Esophagus (tissue), 2 donors: ENCODE measurements at regions not wholly inside any gene's neighbourhood (a gene's known extent, or its start where the extent isn't known, plus 50 kb on each side); places are given as distances from the start of the nearest gene placed in this dataset.

Experiments used
- H3K27ac ChIP-seq, 2 donors: one replicate each; pipeline ENCODE4 v1.5.1; 2013; ENCODE audit warnings: low read depth in 2 of 2, mild to moderate bottlenecking in 2 of 2, inconsistent platforms in 1 of 2, low read length in 1 of 2, moderate library complexity in 1 of 2
- H3K27me3 ChIP-seq, 2 donors: one replicate each; pipeline ENCODE4 v1.6.1; 2013; ENCODE audit warnings: low read length in 2 of 2, control low read depth in 1 of 2, mild to moderate bottlenecking in 1 of 2; ENCODE audit not compliant: insufficient read depth in 2 of 2, control insufficient read depth in 1 of 2
- H3K36me3 ChIP-seq, 2 donors: one replicate each; pipeline ENCODE4 v1.6.1; 2013; ENCODE audit warnings: low read length in 1 of 2; ENCODE audit not compliant: control insufficient read depth in 2 of 2, insufficient read depth in 2 of 2
- H3K4me1 ChIP-seq, 2 donors: one replicate each; pipeline ENCODE4 v1.6.1; 2013; ENCODE audit warnings: low read length in 1 of 2; ENCODE audit not compliant: control insufficient read depth in 2 of 2, insufficient read depth in 2 of 2
- H3K4me3 ChIP-seq, 2 donors: one replicate each; pipeline ENCODE4 v1.5.1; 2013; ENCODE audit warnings: low read length in 2 of 2, mild to moderate bottlenecking in 2 of 2, low read depth in 1 of 2, moderate library complexity in 1 of 2
- H3K9me3 ChIP-seq, 2 donors: one replicate each; pipeline ENCODE4 v1.6.1; 2013; ENCODE audit warnings: mild to moderate bottlenecking in 2 of 2, low read depth in 1 of 2, low read length in 1 of 2, moderate library complexity in 1 of 2; ENCODE audit not compliant: control insufficient read depth in 2 of 2, insufficient read depth in 1 of 2
- WGBS, 2 donors: extraction: QIAGEN DNeasy Blood & Tissue Kit; methylation state at CpG; one replicate each; pipeline ENCODE4 v1.1.7; 2013; 5-methylcytosine and 5-hydroxymethylcytosine counted together
- donor health status: healthy with polysubstance abuse.
- donor health status: Bipolar disorder and iron deficiency.

GRCh38 chr10:2861632-2862210 is 205.6 kb upstream of the PFKP start:
- H3K4me1 ChIP-seq: no peaks in the 10 kb centered on the region
- H3K27me3 ChIP-seq: no peaks in the 10 kb centered on the region
- peaks cover 0 to 2% of the 10 kb centered on the region in 2 donors for H3K9me3 ChIP-seq
- H3K27ac ChIP-seq: no peak overlapping the region
- H3K4me3 ChIP-seq: no peak overlapping the region
- WGBS, 2 donors: 50 to 54% methylated on average over 6 of the region's 6 CpGs
- H3K36me3 ChIP-seq: no peaks in the 10 kb centered on the region

- H3K9me3 ChIP-seq: peaks cover 0 to 2% of the 10 kb centered on the region in 2 donors
- H3K4me3 ChIP-seq: no peak overlapping the region
- WGBS, 2 donors: 69 to 74% methylated on average over 2 of the region's 2 CpGs
- H3K4me1 ChIP-seq: no peaks in the 10 kb centered on the region
- H3K27me3 ChIP-seq: no peaks in the 10 kb centered on the region
- H3K27ac ChIP-seq: no peak overlapping the region
- H3K36me3 ChIP-seq: no peaks in the 10 kb centered on the region
These were observed 208.9 kb upstream of the PFKP start for GRCh38 chr10:2858452-2858851.

- no peaks in the 10 kb centered on the region for H3K4me1 ChIP-seq
- no peaks in the 10 kb centered on the region for H3K27me3 ChIP-seq
- H3K36me3 ChIP-seq: no peaks in the 10 kb centered on the region
- no peak overlapping the region for H3K4me3 ChIP-seq
- no peaks in the 10 kb centered on the region for H3K9me3 ChIP-seq
- H3K27ac ChIP-seq: no peak overlapping the region
- 49 to 53% methylated on average over 6 of the region's 6 CpGs for WGBS, 2 donors
These were observed 210.8 kb upstream of the PFKP start for GRCh38 chr10:2856598-2856997.

- no peaks in the 10 kb centered on the region for H3K4me1 ChIP-seq
- H3K36me3 ChIP-seq: no peaks in the 10 kb centered on the region
- no peak overlapping the region for H3K4me3 ChIP-seq
- 43% methylated on average over 2 of the region's 2 CpGs for WGBS, 2 donors
- no peaks in the 10 kb centered on the region for H3K27me3 ChIP-seq
- no peaks in the 10 kb centered on the region for H3K9me3 ChIP-seq
- H3K27ac ChIP-seq: no peak overlapping the region
These were observed 214.6 kb upstream of the PFKP start for GRCh38 chr10:2852574-2853323.

GRCh38 chr10:2851566-2851965 is 215.8 kb upstream of the PFKP start:
- Histone ChIP-seq H3K27ac (no peak overlapping the region), H3K4me3 (no peak overlapping the region), H3K4me1 (no peaks in the 10 kb centered on the region), H3K9me3 (no peaks in the 10 kb centered on the region), H3K36me3 (no peaks in the 10 kb centered on the region), H3K27me3 (no peaks in the 10 kb centered on the region)
- WGBS, 2 donors: 49 to 57% methylated on average over 3 of the region's 3 CpGs

GRCh38 chr10:2850202-2850601 is 217.1 kb upstream of the PFKP start:
- Histone ChIP-seq H3K27ac (no peak overlapping the region), H3K36me3 (no peaks in the 10 kb centered on the region), H3K4me1 (no peaks in the 10 kb centered on the region), H3K9me3 (no peaks in the 10 kb centered on the region), H3K27me3 (no peaks in the 10 kb centered on the region), H3K4me3 (no peak overlapping the region)
- WGBS, 2 donors: 93% methylated on average over 5 of the region's 5 CpGs

- Histone ChIP-seq H3K27ac (no peak overlapping the region), H3K36me3 (no peaks in the 10 kb centered on the region), H3K27me3 (no peaks in the 10 kb centered on the region), H3K4me3 (no peak overlapping the region), H3K4me1 (no peaks in the 10 kb centered on the region), H3K9me3 (no peaks in the 10 kb centered on the region)
- WGBS, 2 donors: 74 to 81% methylated on average over 5 of the region's 5 CpGs
These were observed 222.4 kb upstream of the PFKP start for GRCh38 chr10:2844925-2845324.

- Histone ChIP-seq H3K27ac (no peak overlapping the region), H3K27me3 (no peaks in the 10 kb centered on the region), H3K36me3 (no peaks in the 10 kb centered on the region), H3K4me3 (no peak overlapping the region), H3K9me3 (no peaks in the 10 kb centered on the region), H3K4me1 (no peaks in the 10 kb centered on the region)
- 52 to 55% methylated on average over 16 of the region's 16 CpGs for WGBS, 2 donors
These were observed 228.1 kb upstream of the PFKP start for GRCh38 chr10:2839081-2839725.

GRCh38 chr10:2837674-2838073 is 229.7 kb upstream of the PFKP start:
- Histone ChIP-seq H3K36me3 (no peaks in the 10 kb centered on the region), H3K27me3 (no peaks in the 10 kb centered on the region), H3K27ac (no peak overlapping the region), H3K9me3 (no peaks in the 10 kb centered on the region), H3K4me1 (no peaks in the 10 kb centered on the region), H3K4me3 (no peak overlapping the region)
- 71 to 74% methylated on average over 7 of the region's 7 CpGs for WGBS, 2 donors
